B cell (primary cell): ENCODE measurements at regions not wholly inside any gene's neighbourhood (a gene's known extent, or its start where the extent isn't known, plus 50 kb on each side); places are given as distances from the start of the nearest gene placed in this dataset.

Experiments
- EZH2 ChIP-seq: IDR thresholded peaks from 2 replicates; pipeline ENCODE4 v1.6.1; 2012; ENCODE audit warnings: borderline replicate concordance, low read depth, mild to moderate bottlenecking, moderate library complexity, low read length; ENCODE audit not compliant: insufficient read depth, poor library complexity, severe bottlenecking
- TF ChIP-seq, protein P1 (sequence below): fragments of 200-600 bp; IDR thresholded peaks from one replicate; pipeline ENCODE4 v1.8.0; 2022; ENCODE audit warnings: antibody characterized with exemption, mild to moderate bottlenecking

DNA sequence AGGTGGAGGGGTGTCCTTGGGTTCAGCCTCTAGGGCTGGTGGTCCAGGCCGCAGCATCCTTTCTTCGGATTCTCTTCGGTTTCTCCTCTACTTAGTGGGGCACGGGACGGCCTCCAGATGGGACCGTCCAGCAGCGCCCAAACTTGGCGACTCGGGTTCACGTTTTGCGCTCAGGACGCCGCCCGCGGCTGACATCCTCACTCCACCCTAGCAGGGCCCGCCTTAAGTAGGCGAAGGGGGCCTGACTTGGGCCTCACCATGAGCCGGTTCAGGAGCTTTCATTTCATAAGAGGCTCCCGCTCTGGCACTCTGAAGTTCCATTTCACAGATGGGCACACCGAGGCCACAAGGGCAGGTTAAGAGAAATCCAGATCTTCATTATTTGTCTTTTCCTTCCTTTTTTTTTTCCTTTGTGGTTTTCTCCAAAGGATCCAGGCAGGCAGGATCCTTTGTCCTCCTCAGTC is 141.2 kb downstream of the SEC14L1 start:
- TF ChIP-seq, protein P1, sequence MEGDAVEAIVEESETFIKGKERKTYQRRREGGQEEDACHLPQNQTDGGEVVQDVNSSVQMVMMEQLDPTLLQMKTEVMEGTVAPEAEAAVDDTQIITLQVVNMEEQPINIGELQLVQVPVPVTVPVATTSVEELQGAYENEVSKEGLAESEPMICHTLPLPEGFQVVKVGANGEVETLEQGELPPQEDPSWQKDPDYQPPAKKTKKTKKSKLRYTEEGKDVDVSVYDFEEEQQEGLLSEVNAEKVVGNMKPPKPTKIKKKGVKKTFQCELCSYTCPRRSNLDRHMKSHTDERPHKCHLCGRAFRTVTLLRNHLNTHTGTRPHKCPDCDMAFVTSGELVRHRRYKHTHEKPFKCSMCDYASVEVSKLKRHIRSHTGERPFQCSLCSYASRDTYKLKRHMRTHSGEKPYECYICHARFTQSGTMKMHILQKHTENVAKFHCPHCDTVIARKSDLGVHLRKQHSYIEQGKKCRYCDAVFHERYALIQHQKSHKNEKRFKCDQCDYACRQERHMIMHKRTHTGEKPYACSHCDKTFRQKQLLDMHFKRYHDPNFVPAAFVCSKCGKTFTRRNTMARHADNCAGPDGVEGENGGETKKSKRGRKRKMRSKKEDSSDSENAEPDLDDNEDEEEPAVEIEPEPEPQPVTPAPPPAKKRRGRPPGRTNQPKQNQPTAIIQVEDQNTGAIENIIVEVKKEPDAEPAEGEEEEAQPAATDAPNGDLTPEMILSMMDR: no peak
- no peak for TF ChIP-seq EZH2
